NT2/D1 (cell line): ENCODE measurements at regions not wholly inside any gene's neighbourhood (a gene's known extent, or its start where the extent isn't known, plus 50 kb on each side); places are given as distances from the start of the nearest gene placed in this dataset.

Experiments used
- SUZ12 ChIP-seq: IDR thresholded peaks from 2 replicates; pipeline ENCODE4 v1.6.1; 2011; ENCODE audit not compliant: insufficient read length, insufficient read depth; ENCODE audit errors: extremely low read depth
- YY1 ChIP-seq: IDR thresholded peaks from 2 replicates; pipeline ENCODE4 v1.6.1; 2011; ENCODE audit not compliant: insufficient read length, insufficient read depth
- ZNF274 ChIP-seq: IDR thresholded peaks from 2 replicates; pipeline ENCODE4 v1.6.1; 2011; ENCODE audit warnings: mild to moderate bottlenecking, low read depth, low read length

DNA sequence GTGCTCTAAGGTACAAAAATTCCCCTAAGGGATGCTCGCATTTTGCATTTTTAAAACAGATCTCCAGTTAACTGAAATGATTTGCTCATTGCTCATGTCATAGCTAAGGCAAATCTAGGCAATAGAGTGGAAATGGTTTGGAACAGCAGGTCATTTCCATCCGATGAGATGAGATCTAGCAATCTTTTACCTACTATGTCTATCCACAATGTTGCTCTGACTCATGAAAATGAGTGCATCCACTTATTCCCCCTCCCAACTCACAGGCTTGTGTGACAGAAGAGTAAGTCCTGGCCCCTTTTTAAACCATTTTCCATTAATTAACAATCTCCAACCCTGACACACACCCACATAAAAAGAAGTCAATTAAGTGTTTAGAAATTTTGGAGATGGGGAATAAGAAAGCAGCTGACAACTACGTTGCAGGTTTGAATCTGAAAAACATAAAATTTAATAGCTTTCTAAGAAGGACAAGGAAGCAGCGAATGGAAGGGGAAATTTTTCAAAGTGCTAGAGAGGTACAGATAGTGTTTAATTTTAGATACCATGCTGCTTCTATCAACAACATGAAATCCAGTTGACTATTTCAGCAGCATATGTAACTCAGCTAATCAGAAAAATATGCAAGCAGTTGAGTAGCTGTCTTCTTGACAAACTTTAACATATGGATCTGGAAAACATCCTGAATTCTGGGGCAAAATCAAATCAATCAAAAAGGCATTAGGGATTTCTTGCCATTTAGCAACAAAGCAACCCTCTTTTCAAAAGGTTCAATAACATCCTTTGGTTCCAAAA is 112.0 kb downstream of the TMCO5A start:
- TF ChIP-seq YY1 (no peak), SUZ12 (no peak), ZNF274 (no peak)
